ENCODE measurements at regions not wholly inside any gene's neighbourhood (a gene's known extent, or its start where the extent isn't known, plus 50 kb on each side); places are given as distances from the start of the nearest gene placed in this dataset.

DNA sequence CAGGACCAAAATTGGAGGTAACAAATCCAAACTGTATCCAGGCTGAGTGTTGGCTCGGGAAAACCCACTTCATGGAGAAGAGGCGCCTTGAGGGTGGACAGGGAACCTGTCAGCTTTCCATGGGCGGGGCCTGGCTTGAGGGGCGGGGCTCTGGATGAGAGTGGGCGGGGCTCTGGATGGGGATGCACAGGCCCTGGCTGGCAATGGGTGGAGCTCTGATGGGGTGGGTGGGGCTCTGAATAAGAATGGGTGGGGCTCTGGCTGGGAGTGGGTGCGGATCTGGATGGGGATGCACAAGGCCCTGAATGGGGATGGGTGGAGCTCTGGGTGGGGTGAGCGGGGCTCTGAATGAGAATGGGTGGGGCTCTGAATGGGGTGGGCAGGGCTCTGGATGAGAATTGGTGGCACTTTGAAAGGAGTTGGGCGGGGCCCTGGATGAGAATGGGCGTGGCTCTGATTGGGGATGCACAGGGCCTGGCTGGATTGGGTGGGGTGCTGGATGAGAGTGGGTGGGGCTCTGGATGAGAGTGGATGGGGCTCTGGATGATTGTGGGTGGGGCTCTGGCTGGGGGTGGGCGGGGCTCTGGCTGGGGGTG lies 96.6 kb upstream of the NPTX2 start (continued):
- TF ChIP-seq, protein P1, sequence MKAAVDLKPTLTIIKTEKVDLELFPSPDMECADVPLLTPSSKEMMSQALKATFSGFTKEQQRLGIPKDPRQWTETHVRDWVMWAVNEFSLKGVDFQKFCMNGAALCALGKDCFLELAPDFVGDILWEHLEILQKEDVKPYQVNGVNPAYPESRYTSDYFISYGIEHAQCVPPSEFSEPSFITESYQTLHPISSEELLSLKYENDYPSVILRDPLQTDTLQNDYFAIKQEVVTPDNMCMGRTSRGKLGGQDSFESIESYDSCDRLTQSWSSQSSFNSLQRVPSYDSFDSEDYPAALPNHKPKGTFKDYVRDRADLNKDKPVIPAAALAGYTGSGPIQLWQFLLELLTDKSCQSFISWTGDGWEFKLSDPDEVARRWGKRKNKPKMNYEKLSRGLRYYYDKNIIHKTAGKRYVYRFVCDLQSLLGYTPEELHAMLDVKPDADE (IDR thresholded peaks at IDR 0.05): no peak
- no peak for TF ChIP-seq EZH2 (IDR thresholded peaks at IDR 0.05; ENCODE audit: low read depth, unreplicated experiment)
- TF ChIP-seq, protein P2, sequence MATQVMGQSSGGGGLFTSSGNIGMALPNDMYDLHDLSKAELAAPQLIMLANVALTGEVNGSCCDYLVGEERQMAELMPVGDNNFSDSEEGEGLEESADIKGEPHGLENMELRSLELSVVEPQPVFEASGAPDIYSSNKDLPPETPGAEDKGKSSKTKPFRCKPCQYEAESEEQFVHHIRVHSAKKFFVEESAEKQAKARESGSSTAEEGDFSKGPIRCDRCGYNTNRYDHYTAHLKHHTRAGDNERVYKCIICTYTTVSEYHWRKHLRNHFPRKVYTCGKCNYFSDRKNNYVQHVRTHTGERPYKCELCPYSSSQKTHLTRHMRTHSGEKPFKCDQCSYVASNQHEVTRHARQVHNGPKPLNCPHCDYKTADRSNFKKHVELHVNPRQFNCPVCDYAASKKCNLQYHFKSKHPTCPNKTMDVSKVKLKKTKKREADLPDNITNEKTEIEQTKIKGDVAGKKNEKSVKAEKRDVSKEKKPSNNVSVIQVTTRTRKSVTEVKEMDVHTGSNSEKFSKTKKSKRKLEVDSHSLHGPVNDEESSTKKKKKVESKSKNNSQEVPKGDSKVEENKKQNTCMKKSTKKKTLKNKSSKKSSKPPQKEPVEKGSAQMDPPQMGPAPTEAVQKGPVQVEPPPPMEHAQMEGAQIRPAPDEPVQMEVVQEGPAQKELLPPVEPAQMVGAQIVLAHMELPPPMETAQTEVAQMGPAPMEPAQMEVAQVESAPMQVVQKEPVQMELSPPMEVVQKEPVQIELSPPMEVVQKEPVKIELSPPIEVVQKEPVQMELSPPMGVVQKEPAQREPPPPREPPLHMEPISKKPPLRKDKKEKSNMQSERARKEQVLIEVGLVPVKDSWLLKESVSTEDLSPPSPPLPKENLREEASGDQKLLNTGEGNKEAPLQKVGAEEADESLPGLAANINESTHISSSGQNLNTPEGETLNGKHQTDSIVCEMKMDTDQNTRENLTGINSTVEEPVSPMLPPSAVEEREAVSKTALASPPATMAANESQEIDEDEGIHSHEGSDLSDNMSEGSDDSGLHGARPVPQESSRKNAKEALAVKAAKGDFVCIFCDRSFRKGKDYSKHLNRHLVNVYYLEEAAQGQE (IDR thresholded peaks at IDR 0.05; ENCODE audit: unreplicated experiment): no peak

DNA sequence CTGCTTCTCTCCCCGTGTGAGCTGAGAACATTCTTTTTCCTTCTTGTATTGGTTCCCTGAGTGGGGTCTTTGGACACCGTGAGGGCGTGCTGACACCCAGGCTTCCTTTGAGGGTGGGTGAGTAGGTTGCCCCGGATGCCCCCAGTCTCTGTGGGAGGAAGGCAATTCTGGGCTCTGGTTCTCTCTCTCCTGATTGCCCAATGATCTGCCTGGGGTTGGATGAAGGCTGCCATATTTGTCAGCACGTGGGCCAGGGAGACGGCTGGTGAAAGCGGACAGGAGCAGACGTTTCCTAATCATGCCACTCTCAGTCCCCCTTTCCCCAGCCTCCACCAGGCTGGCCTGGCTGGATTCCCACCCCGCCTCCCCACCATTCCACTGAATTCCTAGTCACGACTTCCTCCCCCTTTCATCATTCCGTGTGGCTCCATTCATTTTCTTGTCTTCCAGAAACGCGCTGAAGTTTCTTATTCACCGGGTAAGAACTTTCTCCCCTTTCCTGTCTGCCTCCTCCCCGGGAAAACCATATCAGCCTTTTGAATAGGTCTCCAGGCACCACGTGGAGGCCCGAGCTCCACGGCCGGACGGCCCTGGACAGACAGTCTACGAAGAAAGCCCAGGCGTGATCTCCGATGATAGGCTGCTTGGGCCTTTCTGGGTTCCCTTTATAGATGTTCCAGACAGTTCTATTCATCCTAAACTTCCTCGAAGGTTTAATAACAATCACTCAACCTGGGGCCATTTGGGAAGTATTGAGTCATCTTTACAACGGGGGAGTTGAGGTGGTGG lies 98.7 kb upstream of the NPTX2 start:
- no peak overlapping the region for H3K4me3 Mint-ChIP-seq
- Histone ChIP-seq H3K27me3 (ENCODE audit: insufficient read depth) (no peaks in the 10 kb centered on the region), H3K79me2 (replicated peaks; ENCODE audit: insufficient read depth) (no peaks in the 10 kb centered on the region), H3K4me1 (ENCODE audit: insufficient read depth) (no peaks in the 10 kb centered on the region), H3K9me2 (ENCODE audit: insufficient read depth) (no peaks in the 10 kb centered on the region), H3F3A (replicated peaks; ENCODE audit: low read depth) (no peaks in the 10 kb centered on the region), H3K27ac (ENCODE audit: low read depth) (no peak overlapping the region), H3K4me3 (no peak overlapping the region), H3K4me2 (no peak overlapping the region), H2AFZ (no peak overlapping the region), H4K20me1 (replicated peaks; ENCODE audit: insufficient read depth) (no peaks in the 10 kb centered on the region), H3K36me3 (ENCODE audit: insufficient read depth) (no peaks in the 10 kb centered on the region)
- ATAC-seq (no peak), DNase-seq (ENCODE audit: low spot score) (no peak)
- H3K27me3 Mint-ChIP-seq (ENCODE audit: insufficient read depth, low read depth, poor library complexity): peaks cover 5% of the 10 kb centered on the region
- no peaks in the 10 kb centered on the region for H3K36me3 Mint-ChIP-seq (ENCODE audit: low read depth)
- peaks cover 50% of the 10 kb centered on the region for H3K9me3 Mint-ChIP-seq
- no peak overlapping the region for H3K27ac Mint-ChIP-seq
- no peaks in the 10 kb centered on the region for H3K4me1 Mint-ChIP-seq
- no peak for TF ChIP-seq STAT1 (IDR thresholded peaks at IDR 0.05; ENCODE audit: unreplicated experiment)
- TF ChIP-seq EZH2phosphoT487 (IDR thresholded peaks at IDR 0.05; ENCODE audit: unreplicated experiment): no peak
- TF ChIP-seq, protein P1 (IDR thresholded peaks at IDR 0.05): no peak
- TF ChIP-seq CREB1 (CRISPR knock-in tag; IDR thresholded peaks at IDR 0.05; ENCODE audit: low read depth): no peak
- no peak for TF ChIP-seq JUNB (IDR thresholded peaks at IDR 0.05; ENCODE audit: unreplicated experiment)
- no peak for TF ChIP-seq EZH2 (IDR thresholded peaks at IDR 0.05; ENCODE audit: low read depth, unreplicated experiment)
- no peak for TF ChIP-seq ZNF331 (CRISPR knock-in tag; IDR thresholded peaks at IDR 0.05; ENCODE audit: low read depth)
- no peak for TF ChIP-seq POLR2AphosphoS5 (IDR thresholded peaks at IDR 0.05; ENCODE audit: low read depth)
- no peak for TF ChIP-seq NANOG (IDR thresholded peaks at IDR 0.05; ENCODE audit: borderline replicate concordance)
- TF ChIP-seq, protein P3, sequence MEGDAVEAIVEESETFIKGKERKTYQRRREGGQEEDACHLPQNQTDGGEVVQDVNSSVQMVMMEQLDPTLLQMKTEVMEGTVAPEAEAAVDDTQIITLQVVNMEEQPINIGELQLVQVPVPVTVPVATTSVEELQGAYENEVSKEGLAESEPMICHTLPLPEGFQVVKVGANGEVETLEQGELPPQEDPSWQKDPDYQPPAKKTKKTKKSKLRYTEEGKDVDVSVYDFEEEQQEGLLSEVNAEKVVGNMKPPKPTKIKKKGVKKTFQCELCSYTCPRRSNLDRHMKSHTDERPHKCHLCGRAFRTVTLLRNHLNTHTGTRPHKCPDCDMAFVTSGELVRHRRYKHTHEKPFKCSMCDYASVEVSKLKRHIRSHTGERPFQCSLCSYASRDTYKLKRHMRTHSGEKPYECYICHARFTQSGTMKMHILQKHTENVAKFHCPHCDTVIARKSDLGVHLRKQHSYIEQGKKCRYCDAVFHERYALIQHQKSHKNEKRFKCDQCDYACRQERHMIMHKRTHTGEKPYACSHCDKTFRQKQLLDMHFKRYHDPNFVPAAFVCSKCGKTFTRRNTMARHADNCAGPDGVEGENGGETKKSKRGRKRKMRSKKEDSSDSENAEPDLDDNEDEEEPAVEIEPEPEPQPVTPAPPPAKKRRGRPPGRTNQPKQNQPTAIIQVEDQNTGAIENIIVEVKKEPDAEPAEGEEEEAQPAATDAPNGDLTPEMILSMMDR (conservative IDR thresholded peaks at IDR 0.05; ENCODE audit: low read depth in 2 of 2): no peak
- TF ChIP-seq, protein P2 (IDR thresholded peaks at IDR 0.05; ENCODE audit: unreplicated experiment): no peak

Data from GM23338 (cell line).